ENCODE measurements at regions not wholly inside any gene's neighbourhood (a gene's known extent, or its start where the extent isn't known, plus 50 kb on each side); places are given as distances from the start of the nearest gene placed in this dataset.

- no peaks in the 10 kb centered on the region for H3K36me3 ChIP-seq (ENCODE audit: control insufficient read depth in 2 of 2, insufficient read depth in 1 of 2, low read length in 2 of 2)
- H3K27ac ChIP-seq (ENCODE audit: extremely low read depth, low read depth, low read length) = no peak overlapping the region
- TF ChIP-seq GLIS1 (tag by site-specific recombination; IDR thresholded peaks at IDR 0.05) (no peak), ZNF645 (tag by site-specific recombination; IDR thresholded peaks at IDR 0.05) (no peak), BCL11A (tag by site-specific recombination; IDR thresholded peaks at IDR 0.05; ENCODE audit: low read depth) (no peak), ZNF768 (tag by site-specific recombination; IDR thresholded peaks at IDR 0.05) (no peak), ZNF274 (IDR thresholded peaks at IDR 0.05; ENCODE audit: low read length) (no peak), ZNF274 (tag by site-specific recombination; IDR thresholded peaks at IDR 0.05; ENCODE audit: borderline replicate concordance) (no peak), SCRT1 (tag by site-specific recombination; IDR thresholded peaks at IDR 0.05; ENCODE audit: borderline replicate concordance) (no peak), ZNF701 (tag by site-specific recombination; IDR thresholded peaks at IDR 0.05) (no peak)
- ChIA-PET CTCF (interaction anchor here (1.0 kb wide), 1 partner anchor 81 kb away, joined by 3 read pairs; no protein-coding TSS in a partner anchor), POLR2A (no interaction called here)
- H3K9me3 ChIP-seq (ENCODE audit: control insufficient read depth, insufficient read depth, low read depth, low read length) = no peaks in the 10 kb centered on the region
- H3K4me3 ChIP-seq (ENCODE audit: low read depth, low read length) = no peak overlapping the region
- peaks cover 14% of the 10 kb centered on the region; the same call in 1 of the 2 replicates for H3K4me1 ChIP-seq (ENCODE audit: control insufficient read depth, insufficient read depth, low read length)
These were observed 175.3 kb upstream of the EXOC2 start for GRCh38 chr6:868201-868600.

GRCh38 chr6:867378-867777 lies 174.4 kb upstream of the EXOC2 start:
- ChIA-PET CTCF (no interaction called here), POLR2A (no interaction called here)
- no peak overlapping the region for H3K27ac ChIP-seq (ENCODE audit: extremely low read depth, low read depth, low read length)
- H3K4me1 ChIP-seq (ENCODE audit: control insufficient read depth, insufficient read depth, low read length) = peaks cover 14% of the 10 kb centered on the region; the same call in 1 of the 2 replicates
- H3K9me3 ChIP-seq (ENCODE audit: control insufficient read depth, insufficient read depth, low read depth, low read length) = no peaks in the 10 kb centered on the region
- no peaks in the 10 kb centered on the region for H3K36me3 ChIP-seq (ENCODE audit: control insufficient read depth in 2 of 2, insufficient read depth in 1 of 2, low read length in 2 of 2)
- no peak overlapping the region for H3K4me3 ChIP-seq (ENCODE audit: low read depth, low read length)
- TF ChIP-seq ZNF324 (tag by site-specific recombination; IDR thresholded peaks at IDR 0.05) (no peak), PRDM1 (tag by site-specific recombination; IDR thresholded peaks at IDR 0.05) (no peak)

GRCh38 chr6:866316-866715 lies 173.4 kb upstream of the EXOC2 start:
- CTCF ChIA-PET = no interaction called here
- Histone ChIP-seq H3K4me3 (ENCODE audit: low read depth, low read length) (no peak overlapping the region), H3K4me1 (ENCODE audit: control insufficient read depth, insufficient read depth, low read length) (peaks cover 14% of the 10 kb centered on the region; the same call in 1 of the 2 replicates), H3K9me3 (ENCODE audit: control insufficient read depth, insufficient read depth, low read depth, low read length) (no peaks in the 10 kb centered on the region), H3K27ac (ENCODE audit: extremely low read depth, low read depth, low read length) (no peak overlapping the region), H3K36me3 (ENCODE audit: control insufficient read depth in 2 of 2, insufficient read depth in 1 of 2, low read length in 2 of 2) (no peaks in the 10 kb centered on the region)
- POLR2A ChIA-PET = no interaction called here
- TF ChIP-seq ZNF610 (tag by site-specific recombination; IDR thresholded peaks at IDR 0.05; ENCODE audit: borderline replicate concordance) (no peak), SP2 (tag by site-specific recombination; IDR thresholded peaks at IDR 0.05) (no peak), ZNF624 (tag by site-specific recombination; IDR thresholded peaks at IDR 0.05) (no peak), BCL11A (tag by site-specific recombination; IDR thresholded peaks at IDR 0.05; ENCODE audit: low read depth) (no peak), OVOL3 (tag by site-specific recombination; IDR thresholded peaks at IDR 0.05) (no peak), ZNF76 (tag by site-specific recombination; IDR thresholded peaks at IDR 0.05; ENCODE audit: borderline replicate concordance, low read depth) (no peak), ZNF211 (tag by site-specific recombination; IDR thresholded peaks at IDR 0.05; ENCODE audit: low read depth) (no peak), ZNF354C (tag by site-specific recombination; IDR thresholded peaks at IDR 0.05; ENCODE audit: borderline replicate concordance, low read depth) (no peak), ZNF292 (tag by site-specific recombination; IDR thresholded peaks at IDR 0.05; ENCODE audit: borderline replicate concordance, low read depth) (no peak), ZNF18 (tag by site-specific recombination; IDR thresholded peaks at IDR 0.05) (no peak), WT1 (tag by site-specific recombination; IDR thresholded peaks at IDR 0.05) (no peak), ZNF580 (tag by site-specific recombination; IDR thresholded peaks at IDR 0.05) (no peak)
